HG03039 (cell line): ENCODE measurements at regions not wholly inside any gene's neighbourhood (a gene's known extent, or its start where the extent isn't known, plus 50 kb on each side); places are given as distances from the start of the nearest gene placed in this dataset.
A peak's percentile ranks its signal among the peaks of the same experiment; 100 is the strongest.

Experiments used
- ATAC-seq: cut with Tn5 transposase; IDR thresholded peaks from one replicate; pipeline ENCODE4 v1.9.1; 2021; ENCODE audit warnings: mild to moderate bottlenecking, moderate library complexity; ENCODE audit not compliant: unreplicated experiment

GRCh38 chrX:131764216-131764615, 220.3 kb downstream of the OR13H1 start:
- no peak for ATAC-seq

- ATAC-seq = no peak
These were observed 234.7 kb downstream of the OR13H1 start for GRCh38 chrX:131778269-131779218.

- ATAC-seq = no peak
These were observed 235.4 kb downstream of the OR13H1 start for GRCh38 chrX:131779306-131779705.

- ATAC-seq = no peak
These were observed 235.9 kb downstream of the OR13H1 start for GRCh38 chrX:131779741-131780140.

- ATAC-seq = no peak
These were observed 238.8 kb downstream of the OR13H1 start for GRCh38 chrX:131782646-131783045.

GRCh38 chrX:131783555-131784308, 239.4 kb upstream of the STK26 start:
- no peak for ATAC-seq

GRCh38 chrX:131789664-131790063, 233.4 kb upstream of the STK26 start:
- ATAC-seq = no peak

- ATAC-seq = no peak
These were observed 231.3 kb upstream of the STK26 start for GRCh38 chrX:131791608-131792355.

- no peak for ATAC-seq
These were observed 230.7 kb upstream of the STK26 start for GRCh38 chrX:131792356-131792749.

- no peak for ATAC-seq
These were observed 230.2 kb upstream of the STK26 start for GRCh38 chrX:131792789-131793462.

- no peak for ATAC-seq
These were observed 227.5 kb upstream of the STK26 start for GRCh38 chrX:131795442-131796229.

- ATAC-seq = no peak
These were observed 222.0 kb upstream of the STK26 start for GRCh38 chrX:131801066-131801465.

- no peak for ATAC-seq
These were observed 221.2 kb upstream of the STK26 start for GRCh38 chrX:131801911-131802310.

GRCh38 chrX:131802836-131803626, 220.1 kb upstream of the STK26 start:
- no peak for ATAC-seq

- peak; percentile 86 for ATAC-seq
These were observed 210.0 kb upstream of the STK26 start for GRCh38 chrX:131812847-131813825.

GRCh38 chrX:131816551-131817136, 206.5 kb upstream of the STK26 start:
- no peak for ATAC-seq

- ATAC-seq = no peak
These were observed 204.7 kb upstream of the STK26 start for GRCh38 chrX:131818297-131818936.
